WTC11 (cell line): ENCODE measurements at regions not wholly inside any gene's neighbourhood (a gene's known extent, or its start where the extent isn't known, plus 50 kb on each side); places are given as distances from the start of the nearest gene placed in this dataset.

Experiments used
- ATAC-seq: fragments of 200-7000 bp; cut with Tn5 transposase; 2 replicates; pipeline ENCODE4 v1.10.0; 2021; ENCODE audit warnings: mild to moderate bottlenecking, moderate library complexity
- CTCF ChIA-PET: fragments of 300-600 bp; sonication (Branson Sonifier 250); formaldehyde crosslinking; loops from one replicate; lab custom pipeline; 2021; ENCODE audit warnings: antibody characterized with exemption; lab: Charles Lee
- POLR2A ChIA-PET: fragments of 350-600 bp; sonication (Branson Sonifier 250); formaldehyde crosslinking; loops from one replicate; lab custom pipeline; 2021; ENCODE audit warnings: antibody characterized with exemption; lab: Charles Lee
- DNase-seq: peaks from one replicate; pipeline ENCODE4 v3.0.0; 2021; ENCODE audit warnings: low spot score
- H3K27ac Mint-ChIP-seq: 2 replicates; pipeline ENCODE4 v1.8.0; 2021; ENCODE audit warnings: mixed read lengths
- H3K27me3 Mint-ChIP-seq: 2 replicates; pipeline ENCODE4 v1.8.0; 2021; ENCODE audit warnings: low read depth, mild to moderate bottlenecking, moderate library complexity, mixed read lengths
- H3K36me3 Mint-ChIP-seq: 2 replicates; pipeline ENCODE4 v1.8.0; 2021; ENCODE audit warnings: mixed read lengths
- H3K4me1 Mint-ChIP-seq: 2 replicates; pipeline ENCODE4 v1.8.0; 2022; ENCODE audit warnings: mixed read lengths
- H3K4me3 Mint-ChIP-seq: 2 replicates; pipeline ENCODE4 v1.8.0; 2021; ENCODE audit warnings: mild to moderate bottlenecking, moderate library complexity, mixed read lengths
- H3K9me3 Mint-ChIP-seq: 2 replicates; pipeline ENCODE4 v1.8.0; 2021; ENCODE audit warnings: mixed read lengths
- ARID4B ChIP-seq: sonication (generic); formaldehyde crosslinking; IDR thresholded peaks from 2 replicates; pipeline ENCODE4 v1.8.0; 2023; ENCODE audit warnings: missing genetic modification reagents, mild to moderate bottlenecking, borderline replicate concordance
- ATF3 ChIP-seq: sonication (generic); formaldehyde crosslinking; conservative IDR thresholded peaks from 2 replicates; pipeline ENCODE4 v1.8.1; 2022; ENCODE audit warnings: mild to moderate bottlenecking, missing genetic modification reagents
- CTCF ChIP-seq: fragments of 200-600 bp; IDR thresholded peaks from 2 replicates; pipeline ENCODE4 v1.8.0; 2022; ENCODE audit warnings: antibody characterized with exemption
- E2F4 ChIP-seq: sonication (generic); formaldehyde crosslinking; IDR thresholded peaks from 2 replicates; pipeline ENCODE4 v1.8.1; 2022; ENCODE audit warnings: low read depth, mild to moderate bottlenecking, moderate library complexity, missing genetic modification reagents, borderline replicate concordance
- EMX1 ChIP-seq: fragments of 250-450 bp; sonication (Bioruptor Pico); IDR thresholded peaks from 2 replicates; pipeline ENCODE4 v1.8.0; 2021; ENCODE audit warnings: mild to moderate bottlenecking
- ETV6 ChIP-seq: sonication (generic); formaldehyde crosslinking; IDR thresholded peaks from 2 replicates; pipeline ENCODE4 v1.8.1; 2022; ENCODE audit warnings: mild to moderate bottlenecking, missing genetic modification reagents
- FOXP1 ChIP-seq: sonication (generic); formaldehyde crosslinking; IDR thresholded peaks from 2 replicates; pipeline ENCODE4 v1.8.0; 2022; ENCODE audit warnings: missing genetic modification reagents, mild to moderate bottlenecking, moderate library complexity, borderline replicate concordance
- IRF1 ChIP-seq: sonication (generic); formaldehyde crosslinking; IDR thresholded peaks from 2 replicates; pipeline ENCODE4 v1.8.0; 2023; ENCODE audit warnings: missing genetic modification reagents
- MAX ChIP-seq: sonication (generic); formaldehyde crosslinking; IDR thresholded peaks from 2 replicates; pipeline ENCODE4 v1.8.0; 2022; ENCODE audit warnings: mild to moderate bottlenecking, missing genetic modification reagents
- MLX ChIP-seq: sonication (generic); formaldehyde crosslinking; IDR thresholded peaks from 2 replicates; pipeline ENCODE4 v1.8.1; 2023; ENCODE audit warnings: mild to moderate bottlenecking, missing genetic modification reagents, moderate library complexity
- MXD4 ChIP-seq: fragments of 250-450 bp; sonication (Bioruptor Pico); IDR thresholded peaks from 2 replicates; pipeline ENCODE4 v1.8.0; 2021; ENCODE audit warnings: mild to moderate bottlenecking, moderate library complexity, borderline replicate concordance
- NFYB ChIP-seq: sonication (generic); formaldehyde crosslinking; conservative IDR thresholded peaks from 2 replicates; pipeline ENCODE4 v1.8.0; 2022; ENCODE audit warnings: low read depth, missing genetic modification reagents
- PRRX2 ChIP-seq: fragments of 250-450 bp; sonication (Bioruptor Pico); IDR thresholded peaks from 2 replicates; pipeline ENCODE4 v1.8.0; 2021; ENCODE audit warnings: mild to moderate bottlenecking
- RORB ChIP-seq: fragments of 250-450 bp; sonication (Bioruptor Pico); IDR thresholded peaks from 2 replicates; pipeline ENCODE4 v1.9.0; 2021; ENCODE audit warnings: mild to moderate bottlenecking
- USF1 ChIP-seq: sonication (generic); formaldehyde crosslinking; IDR thresholded peaks from 2 replicates; pipeline ENCODE4 v1.8.0; 2022; ENCODE audit warnings: mild to moderate bottlenecking, missing genetic modification reagents
- ZMAT4 ChIP-seq: fragments of 250-450 bp; sonication (Bioruptor Pico); IDR thresholded peaks from 2 replicates; pipeline ENCODE4 v1.9.0; 2021; ENCODE audit warnings: mild to moderate bottlenecking
- ZNF263 ChIP-seq: sonication (generic); formaldehyde crosslinking; IDR thresholded peaks from 2 replicates; pipeline ENCODE4 v1.8.1; 2022; ENCODE audit warnings: low read depth, mild to moderate bottlenecking, moderate library complexity, missing genetic modification reagents
- ZNF512 ChIP-seq: sonication (generic); formaldehyde crosslinking; IDR thresholded peaks from 2 replicates; pipeline ENCODE4 v1.8.1; 2022; ENCODE audit warnings: missing genetic modification reagents, borderline replicate concordance

GRCh38 chr12:97758194-97758501 is 295.5 kb downstream of the RMST start:
- peaks cover 15% of the 10 kb centered on the region for H3K9me3 Mint-ChIP-seq
- POLR2A ChIA-PET = no interaction called here
- H3K27ac Mint-ChIP-seq = no peak overlapping the region
- H3K4me1 Mint-ChIP-seq = peaks cover 13% of the 10 kb centered on the region; the same call in 1 of the 2 replicates
- H3K36me3 Mint-ChIP-seq = peaks cover 10% of the 10 kb centered on the region
- CTCF ChIA-PET = no interaction called here
- H3K4me3 Mint-ChIP-seq = no peak overlapping the region
- no peak for ATAC-seq
- TF ChIP-seq ETV6 = no peak
- TF ChIP-seq PRRX2 (CRISPR knock-in tag) = no peak
- no peak for TF ChIP-seq ZNF263 (CRISPR knock-in tag)
- TF ChIP-seq NFYB (CRISPR knock-in tag) = no peak
- TF ChIP-seq E2F4 (CRISPR knock-in tag) = no peak
- no peak for TF ChIP-seq USF1 (CRISPR knock-in tag)
- no peak for TF ChIP-seq IRF1 (CRISPR knock-in tag)
- no peak for TF ChIP-seq ZNF512 (CRISPR knock-in tag)
- no peak for TF ChIP-seq ZMAT4 (CRISPR knock-in tag)
- no peak for TF ChIP-seq CTCF
- no peak for TF ChIP-seq EMX1 (CRISPR knock-in tag)
- no peak for TF ChIP-seq ARID4B (CRISPR knock-in tag)
- no peak for TF ChIP-seq MAX (CRISPR knock-in tag)
- no peak for TF ChIP-seq ATF3 (CRISPR knock-in tag)
- TF ChIP-seq MXD4 (CRISPR knock-in tag) = no peak
- no peak for TF ChIP-seq MLX (CRISPR knock-in tag)
- no peak for TF ChIP-seq FOXP1 (CRISPR knock-in tag)
- TF ChIP-seq RORB (CRISPR knock-in tag) = no peak
- DNase-seq = no peak
- H3K27me3 Mint-ChIP-seq = no peaks in the 10 kb centered on the region
